GM12865 (cell line): ENCODE measurements at regions not wholly inside any gene's neighbourhood (a gene's known extent, or its start where the extent isn't known, plus 50 kb on each side); places are given as distances from the start of the nearest gene placed in this dataset.
"Not testable (repeated sequence)": the region's sequence is repeated elsewhere in the genome, so short reads cannot be mapped to it uniquely, and the experiment has no call there.

ENCODE experiments used
- DNase-seq: peaks from one replicate; pipeline ENCODE4 v3.0.0; 2010; ENCODE audit warnings: low read depth
- H3K4me3 ChIP-seq: 2 replicates; pipeline ENCODE4 v1.5.1; 2011; ENCODE audit warnings: mild to moderate bottlenecking, low read depth, low read length, control low read depth
- TF ChIP-seq, protein P1 (sequence below): IDR thresholded peaks from 2 replicates; pipeline ENCODE4 v1.5.1; 2011; ENCODE audit warnings: low read length, control low read depth, low read depth, inconsistent platforms; ENCODE audit not compliant: insufficient read depth; ENCODE audit errors: missing control alignments

DNA sequence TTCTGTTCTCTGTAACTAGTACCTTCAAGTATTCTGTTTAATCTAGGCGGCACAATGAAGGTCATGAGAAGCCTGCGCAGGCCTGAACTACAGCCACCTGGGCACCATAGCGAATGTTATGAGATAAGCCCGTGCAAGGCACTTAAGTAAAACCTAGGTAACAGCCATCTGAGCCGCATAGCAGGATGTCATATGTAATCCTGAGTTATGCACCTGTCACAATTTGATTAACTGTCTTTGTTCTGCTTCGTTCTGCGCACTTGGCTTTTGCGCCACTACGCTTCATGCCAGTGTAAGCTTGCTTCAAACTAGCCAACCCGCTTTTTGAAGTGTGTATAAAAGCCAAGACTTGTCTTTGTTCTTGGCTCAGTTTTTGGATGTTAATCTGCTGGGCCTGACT, 449.8 kb downstream of the KCNJ18 start:
- TF ChIP-seq, protein P1, sequence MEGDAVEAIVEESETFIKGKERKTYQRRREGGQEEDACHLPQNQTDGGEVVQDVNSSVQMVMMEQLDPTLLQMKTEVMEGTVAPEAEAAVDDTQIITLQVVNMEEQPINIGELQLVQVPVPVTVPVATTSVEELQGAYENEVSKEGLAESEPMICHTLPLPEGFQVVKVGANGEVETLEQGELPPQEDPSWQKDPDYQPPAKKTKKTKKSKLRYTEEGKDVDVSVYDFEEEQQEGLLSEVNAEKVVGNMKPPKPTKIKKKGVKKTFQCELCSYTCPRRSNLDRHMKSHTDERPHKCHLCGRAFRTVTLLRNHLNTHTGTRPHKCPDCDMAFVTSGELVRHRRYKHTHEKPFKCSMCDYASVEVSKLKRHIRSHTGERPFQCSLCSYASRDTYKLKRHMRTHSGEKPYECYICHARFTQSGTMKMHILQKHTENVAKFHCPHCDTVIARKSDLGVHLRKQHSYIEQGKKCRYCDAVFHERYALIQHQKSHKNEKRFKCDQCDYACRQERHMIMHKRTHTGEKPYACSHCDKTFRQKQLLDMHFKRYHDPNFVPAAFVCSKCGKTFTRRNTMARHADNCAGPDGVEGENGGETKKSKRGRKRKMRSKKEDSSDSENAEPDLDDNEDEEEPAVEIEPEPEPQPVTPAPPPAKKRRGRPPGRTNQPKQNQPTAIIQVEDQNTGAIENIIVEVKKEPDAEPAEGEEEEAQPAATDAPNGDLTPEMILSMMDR = no peak
- DNase-seq = no peak
- no peak overlapping the region for H3K4me3 ChIP-seq

DNA sequence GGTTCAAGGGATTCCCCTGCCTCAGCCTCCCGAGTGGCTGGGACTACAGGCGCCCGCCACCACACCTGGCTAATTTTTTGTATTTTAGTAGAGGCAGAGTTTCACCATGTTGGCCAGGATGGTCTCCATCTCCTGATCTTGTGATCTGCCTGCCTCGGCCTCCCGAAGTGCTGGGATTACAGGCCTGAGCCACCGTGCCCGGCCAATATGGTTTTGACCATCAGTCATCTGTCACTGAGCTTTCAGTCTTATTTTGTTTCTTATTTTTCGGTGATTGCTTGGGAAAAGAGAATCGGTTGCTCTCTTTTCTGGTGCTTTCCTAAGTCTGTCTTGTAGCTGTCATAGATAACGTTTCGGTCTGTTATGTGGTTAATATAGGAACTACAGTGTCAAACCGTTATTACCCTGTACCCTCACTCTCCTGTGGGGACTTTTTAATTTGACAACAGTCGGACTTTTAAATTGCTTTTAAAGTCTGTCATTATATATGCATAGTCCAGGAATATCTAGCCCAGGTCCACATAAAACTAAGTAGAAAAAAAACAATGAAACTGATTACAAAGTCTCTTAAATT, 453.4 kb downstream of the KCNJ18 start:
- DNase-seq = no peak
- no peak overlapping the region for H3K4me3 ChIP-seq
- TF ChIP-seq, protein P1 = no peak

DNA sequence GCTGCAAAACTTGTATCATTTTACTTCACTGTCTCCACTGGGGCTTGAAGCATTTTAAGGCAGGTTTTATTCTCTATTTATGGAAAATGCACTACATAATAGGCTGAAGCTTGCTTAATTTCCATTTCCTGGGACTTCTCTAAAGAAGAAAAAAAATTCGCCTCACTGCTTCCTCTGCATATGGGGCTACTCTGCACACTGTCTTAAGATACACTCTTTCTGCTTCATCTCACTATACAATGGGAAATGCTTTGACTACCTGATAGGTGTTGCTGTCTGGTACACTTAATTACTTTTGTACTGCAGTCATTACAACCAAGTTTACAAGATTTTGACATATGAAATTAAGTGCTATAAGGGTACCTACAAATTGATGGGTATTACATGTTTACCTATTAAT, 466.0 kb downstream of the KCNJ18 start:
- no peak overlapping the region for H3K4me3 ChIP-seq
- TF ChIP-seq, protein P1 = no peak
- no peak for DNase-seq

DNA sequence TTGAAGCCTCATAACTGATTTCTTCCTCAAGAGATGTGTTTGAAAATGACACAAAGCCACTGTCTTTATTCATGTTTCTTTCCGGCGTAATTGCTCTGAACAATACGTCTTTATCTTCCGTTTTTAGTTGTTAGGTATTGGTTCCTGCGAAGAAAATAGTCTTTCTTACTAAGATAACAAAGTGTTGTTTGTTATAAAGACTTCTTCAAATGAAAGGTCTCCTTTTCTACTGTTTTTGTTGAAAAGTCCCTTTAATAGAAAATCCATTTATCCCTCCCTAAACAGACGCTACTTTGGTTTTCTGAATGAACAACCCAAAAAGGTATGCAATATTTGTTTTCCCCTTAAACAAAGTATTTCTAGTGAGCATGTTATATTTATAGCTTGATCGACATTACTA, 469.1 kb downstream of the KCNJ18 start:
- no peak for DNase-seq
- TF ChIP-seq, protein P1 = no peak
- H3K4me3 ChIP-seq = no peak overlapping the region

DNA sequence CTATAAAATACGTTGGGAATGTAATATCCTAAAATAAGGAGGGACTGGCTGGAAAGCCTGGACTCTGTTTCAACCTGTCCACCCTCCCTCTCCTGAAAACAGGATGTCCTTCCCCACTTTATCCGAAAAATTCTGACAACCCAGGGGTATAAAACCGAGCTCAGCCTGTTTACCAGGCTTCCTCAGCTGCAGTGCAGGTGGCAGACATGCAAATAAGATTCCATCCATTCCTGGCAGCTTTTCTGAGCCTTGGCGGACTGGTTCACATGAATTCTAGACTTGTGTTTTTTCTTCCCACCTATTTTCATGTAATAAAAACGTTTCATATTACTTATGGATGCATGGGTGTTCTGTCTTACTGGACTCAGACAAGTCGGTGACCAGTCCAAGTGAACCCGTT, 479.3 kb downstream of the KCNJ18 start:
- TF ChIP-seq, protein P1 = no peak
- H3K4me3 ChIP-seq = no peak overlapping the region
- no peak for DNase-seq

DNA sequence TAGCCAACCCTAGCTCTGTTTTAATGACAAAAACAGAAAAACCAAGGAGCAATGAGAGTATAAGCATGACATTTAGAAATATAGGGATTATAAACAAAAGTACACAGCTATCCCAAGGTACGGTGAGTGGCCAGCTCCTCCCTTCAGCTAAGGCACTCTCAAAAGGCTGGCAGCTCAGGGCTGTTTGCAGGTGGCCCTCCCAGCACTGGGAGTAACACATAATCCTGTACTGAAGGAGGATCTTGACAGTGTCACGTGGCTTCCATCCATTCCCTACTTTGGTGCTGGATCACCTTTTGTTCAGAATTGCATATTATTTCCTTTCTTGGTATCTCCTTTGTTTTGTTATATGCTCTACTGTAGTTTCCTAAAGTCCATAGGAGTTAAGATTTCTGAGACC, 500.8 kb downstream of the KCNJ18 start:
- TF ChIP-seq, protein P1 = no peak
- no peak for DNase-seq
- no peak overlapping the region for H3K4me3 ChIP-seq

DNA sequence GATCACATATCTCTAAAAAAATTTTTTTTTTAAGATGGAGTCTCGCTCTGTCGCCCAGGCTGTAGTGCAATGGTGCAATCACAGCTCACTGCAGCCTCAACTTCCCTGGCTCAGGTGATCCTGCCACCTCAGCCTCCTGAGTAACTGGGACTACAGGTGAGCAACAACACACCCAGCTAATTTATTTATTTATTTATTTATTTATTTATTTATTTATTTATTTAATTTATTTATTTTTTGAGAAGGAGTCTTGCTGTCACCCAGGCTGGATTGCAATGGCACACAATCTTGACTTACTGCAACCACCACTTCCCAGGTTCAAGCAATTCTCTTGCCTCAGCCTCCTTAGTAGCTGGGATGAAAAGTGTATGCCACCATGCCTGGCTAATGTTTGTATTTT, 507.9 kb downstream of the KCNJ18 start:
- H3K4me3 ChIP-seq, DNase-seq: not testable (repeated sequence)
